OCI-LY1 (cell line): ENCODE measurements at regions not wholly inside any gene's neighbourhood (a gene's known extent, or its start where the extent isn't known, plus 50 kb on each side); places are given as distances from the start of the nearest gene placed in this dataset.

Experiments used
- H2AFZ ChIP-seq: fragments of 200-600 bp; sonication (generic), shearing (Covaris generic); 2 replicates; pipeline ENCODE4 v1.6.0; 2014; ENCODE audit warnings: antibody characterized with exemption, mild to moderate bottlenecking, low read length
- H3F3A ChIP-seq: fragments of 200-600 bp; sonication (generic), shearing (Covaris generic); 2 replicates; pipeline ENCODE4 v1.6.0; 2014; ENCODE audit warnings: mild to moderate bottlenecking, antibody characterized with exemption, low read length, moderate library complexity; ENCODE audit not compliant: insufficient read depth
- H3K27ac ChIP-seq: fragments of 200-600 bp; sonication (generic); 2 replicates; pipeline ENCODE4 v1.5.1; 2014; ENCODE audit warnings: low read length, mixed run types, mild to moderate bottlenecking, low read depth; ENCODE audit not compliant: poor library complexity, severe bottlenecking
- H3K27me3 ChIP-seq: fragments of 200-600 bp; sonication (generic); 2 replicates; pipeline ENCODE4 v1.6.0; 2014; ENCODE audit warnings: antibody characterized with exemption, mild to moderate bottlenecking, low read length, moderate library complexity; ENCODE audit not compliant: insufficient read depth
- H3K36me3 ChIP-seq: fragments of 200-600 bp; sonication (generic); 2 replicates; pipeline ENCODE4 v1.6.1; 2014; ENCODE audit warnings: mild to moderate bottlenecking, antibody characterized with exemption, low read length, moderate library complexity, mixed read lengths; ENCODE audit not compliant: insufficient read depth
- H3K4me1 ChIP-seq: fragments of 200-600 bp; sonication (generic); 2 replicates; pipeline ENCODE4 v1.5.1; 2014; ENCODE audit warnings: mild to moderate bottlenecking, low read length, moderate library complexity; ENCODE audit not compliant: insufficient read depth, severe bottlenecking
- H3K4me2 ChIP-seq: fragments of 200-600 bp; sonication (generic), shearing (Covaris generic); 2 replicates; pipeline ENCODE4 v1.6.1; 2014; ENCODE audit warnings: low read length
- H3K4me3 ChIP-seq: fragments of 200-600 bp; sonication (generic); 2 replicates; pipeline ENCODE4 v1.5.1; 2014; ENCODE audit warnings: low read length, low read depth, mild to moderate bottlenecking, mixed read lengths; ENCODE audit not compliant: poor library complexity, severe bottlenecking
- H3K79me2 ChIP-seq: fragments of 200-600 bp; shearing (Covaris generic); 2 replicates; pipeline ENCODE4 v1.6.1; 2016; ENCODE audit warnings: mixed run types, low read length, mixed read lengths; ENCODE audit not compliant: insufficient read depth
- H3K9ac ChIP-seq: fragments of 200-600 bp; sonication (generic), shearing (Covaris generic); 2 replicates; pipeline ENCODE4 v1.6.1; 2014; ENCODE audit warnings: mild to moderate bottlenecking, low read length, mixed read lengths
- H3K9me2 ChIP-seq: fragments of 200-600 bp; sonication (generic), shearing (Covaris generic); 2 replicates; pipeline ENCODE4 v1.6.1; 2014; ENCODE audit warnings: low read depth, mild to moderate bottlenecking, low read length, mixed read lengths
- H3K9me3 ChIP-seq: fragments of 200-600 bp; shearing (Covaris generic); 2 replicates; pipeline ENCODE4 v1.6.1; 2014; ENCODE audit warnings: low read length, mixed read lengths
- H4K20me1 ChIP-seq: fragments of 200-600 bp; sonication (generic), shearing (Covaris generic); 2 replicates; pipeline ENCODE4 v1.6.0; 2016; ENCODE audit warnings: mild to moderate bottlenecking, low read length; ENCODE audit not compliant: insufficient read depth
- EZH2 ChIP-seq: fragments of 200-600 bp; sonication (generic), shearing (Covaris generic); IDR thresholded peaks from 2 replicates; pipeline ENCODE4 v1.8.0; 2017; ENCODE audit warnings: borderline replicate concordance, mixed run types, mild to moderate bottlenecking, antibody characterized with exemption, low read length, moderate library complexity, mixed read lengths
- TF ChIP-seq, protein P1 (sequence below): fragments of 200-600 bp; sonication (generic), shearing (Covaris generic); IDR thresholded peaks from 2 replicates; pipeline ENCODE4 v1.5.1; 2017; ENCODE audit warnings: mild to moderate bottlenecking, antibody characterized with exemption, low read length, moderate library complexity, mixed read lengths

DNA sequence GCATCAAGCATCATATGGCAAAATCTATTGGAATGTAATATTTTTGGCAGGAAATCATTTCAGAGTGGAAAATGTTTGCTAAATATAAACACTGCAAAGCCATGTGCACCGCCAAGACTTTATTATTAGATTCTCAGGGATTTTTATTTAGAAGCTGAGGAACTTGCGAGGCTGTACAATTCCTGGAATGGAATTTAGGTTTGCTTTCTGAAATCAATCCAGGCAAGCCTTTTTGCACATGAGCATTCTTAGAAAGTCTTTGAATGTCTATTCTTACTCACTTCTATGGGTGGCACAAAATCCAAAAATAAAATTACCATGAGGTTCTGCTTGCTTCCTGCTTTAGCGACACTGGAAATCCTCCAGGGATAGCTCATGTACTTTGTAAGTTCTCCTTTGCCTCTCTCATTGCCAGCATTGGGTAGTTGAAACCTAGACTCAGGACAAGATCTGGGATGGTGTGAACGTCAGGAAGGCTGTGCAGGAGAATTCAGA is 71.5 kb upstream of the PALM2AKAP2 start:
- Histone ChIP-seq H3K9me2 (no peaks in the 10 kb centered on the region), H3K4me3 (no peak overlapping the region), H3K27me3 (no peaks in the 10 kb centered on the region), H3K79me2 (no peaks in the 10 kb centered on the region), H3K4me1 (no peaks in the 10 kb centered on the region), H4K20me1 (no peaks in the 10 kb centered on the region), H3K27ac (no peak overlapping the region), H2AFZ (no peak overlapping the region), H3K4me2 (no peak overlapping the region), H3F3A (no peaks in the 10 kb centered on the region), H3K36me3 (no peaks in the 10 kb centered on the region), H3K9me3 (no peaks in the 10 kb centered on the region), H3K9ac (no peak overlapping the region)
- TF ChIP-seq, protein P1, sequence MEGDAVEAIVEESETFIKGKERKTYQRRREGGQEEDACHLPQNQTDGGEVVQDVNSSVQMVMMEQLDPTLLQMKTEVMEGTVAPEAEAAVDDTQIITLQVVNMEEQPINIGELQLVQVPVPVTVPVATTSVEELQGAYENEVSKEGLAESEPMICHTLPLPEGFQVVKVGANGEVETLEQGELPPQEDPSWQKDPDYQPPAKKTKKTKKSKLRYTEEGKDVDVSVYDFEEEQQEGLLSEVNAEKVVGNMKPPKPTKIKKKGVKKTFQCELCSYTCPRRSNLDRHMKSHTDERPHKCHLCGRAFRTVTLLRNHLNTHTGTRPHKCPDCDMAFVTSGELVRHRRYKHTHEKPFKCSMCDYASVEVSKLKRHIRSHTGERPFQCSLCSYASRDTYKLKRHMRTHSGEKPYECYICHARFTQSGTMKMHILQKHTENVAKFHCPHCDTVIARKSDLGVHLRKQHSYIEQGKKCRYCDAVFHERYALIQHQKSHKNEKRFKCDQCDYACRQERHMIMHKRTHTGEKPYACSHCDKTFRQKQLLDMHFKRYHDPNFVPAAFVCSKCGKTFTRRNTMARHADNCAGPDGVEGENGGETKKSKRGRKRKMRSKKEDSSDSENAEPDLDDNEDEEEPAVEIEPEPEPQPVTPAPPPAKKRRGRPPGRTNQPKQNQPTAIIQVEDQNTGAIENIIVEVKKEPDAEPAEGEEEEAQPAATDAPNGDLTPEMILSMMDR, result no peak
- TF ChIP-seq EZH2, result no peak

DNA sequence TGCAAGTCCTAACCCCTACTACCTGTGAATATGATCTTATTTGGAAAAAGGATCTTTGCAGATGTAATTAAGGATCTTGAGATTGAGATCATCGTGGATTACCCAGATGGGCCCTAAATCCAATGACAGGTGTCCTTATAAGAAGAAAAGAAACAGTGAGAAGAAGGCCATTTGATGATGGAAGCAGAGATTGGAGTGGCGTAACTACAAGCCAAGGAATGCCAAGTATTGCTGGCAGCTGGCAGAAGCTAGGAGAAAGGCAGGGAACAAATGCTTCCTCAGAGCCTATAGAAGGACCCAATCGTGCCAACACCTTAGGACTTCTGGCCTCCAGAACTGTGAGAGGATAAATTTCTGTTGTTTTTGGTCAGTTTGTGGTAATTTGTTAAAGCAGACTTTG is 70.1 kb upstream of the PALM2AKAP2 start:
- H3F3A ChIP-seq, result no peaks in the 10 kb centered on the region
- H3K9me2 ChIP-seq, result no peaks in the 10 kb centered on the region
- no peak for TF ChIP-seq EZH2
- TF ChIP-seq, protein P1, result no peak
- no peak overlapping the region for H3K27ac ChIP-seq
- H3K9me3 ChIP-seq, result no peaks in the 10 kb centered on the region
- H3K9ac ChIP-seq, result no peak overlapping the region
- no peak overlapping the region for H2AFZ ChIP-seq
- H3K36me3 ChIP-seq, result no peaks in the 10 kb centered on the region
- H3K27me3 ChIP-seq, result no peaks in the 10 kb centered on the region
- H3K4me2 ChIP-seq, result no peak overlapping the region
- no peak overlapping the region for H3K4me3 ChIP-seq
- H3K4me1 ChIP-seq, result no peaks in the 10 kb centered on the region
- H3K79me2 ChIP-seq, result no peaks in the 10 kb centered on the region
- H4K20me1 ChIP-seq, result no peaks in the 10 kb centered on the region

DNA sequence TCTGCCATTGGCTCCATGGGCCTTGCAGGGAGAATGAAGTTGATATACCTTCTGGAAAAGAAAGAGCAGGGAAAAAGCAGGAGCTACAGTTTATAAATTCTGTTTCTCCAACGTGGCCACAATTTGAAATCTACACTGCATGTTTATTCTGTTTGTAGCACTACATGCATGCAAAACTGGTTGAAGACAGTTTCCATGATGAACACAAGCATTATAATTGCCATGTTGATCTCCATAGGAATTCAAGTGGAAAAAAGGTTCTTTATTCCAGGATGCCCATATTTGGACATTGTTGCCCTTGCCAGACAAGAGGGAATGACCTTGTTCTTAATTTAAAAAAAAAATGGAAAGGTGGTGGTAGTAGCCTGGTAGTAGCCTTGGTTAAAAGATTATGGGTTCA is 69.2 kb upstream of the PALM2AKAP2 start:
- H3K9me3 ChIP-seq, result no peaks in the 10 kb centered on the region
- H3K4me2 ChIP-seq, result no peak overlapping the region
- H3F3A ChIP-seq, result no peaks in the 10 kb centered on the region
- no peaks in the 10 kb centered on the region for H3K9me2 ChIP-seq
- H4K20me1 ChIP-seq, result no peaks in the 10 kb centered on the region
- no peak overlapping the region for H2AFZ ChIP-seq
- TF ChIP-seq, protein P1, result no peak
- TF ChIP-seq EZH2, result no peak
- no peak overlapping the region for H3K9ac ChIP-seq
- no peaks in the 10 kb centered on the region for H3K79me2 ChIP-seq
- H3K4me1 ChIP-seq, result no peaks in the 10 kb centered on the region
- H3K4me3 ChIP-seq, result no peak overlapping the region
- H3K27ac ChIP-seq, result no peak overlapping the region
- H3K27me3 ChIP-seq, result no peaks in the 10 kb centered on the region
- H3K36me3 ChIP-seq, result no peaks in the 10 kb centered on the region
